Astrocyte (in vitro differentiated cells and primary cell): ENCODE measurements at regions not wholly inside any gene's neighbourhood (a gene's known extent, or its start where the extent isn't known, plus 50 kb on each side); places are given as distances from the start of the nearest gene placed in this dataset.

Experiments used
- EZH2 ChIP-seq: IDR thresholded peaks from 2 replicates; pipeline ENCODE4 v1.6.1; 2012; ENCODE audit warnings: mild to moderate bottlenecking, low read length, inconsistent platforms; ENCODE audit not compliant: insufficient read depth
- TF ChIP-seq, protein P1 (sequence below): IDR thresholded peaks from 2 replicates; pipeline ENCODE4 v1.5.1; 2011; ENCODE audit warnings: low read depth, mild to moderate bottlenecking, inconsistent platforms, low read length, moderate library complexity; ENCODE audit not compliant: insufficient read depth

DNA sequence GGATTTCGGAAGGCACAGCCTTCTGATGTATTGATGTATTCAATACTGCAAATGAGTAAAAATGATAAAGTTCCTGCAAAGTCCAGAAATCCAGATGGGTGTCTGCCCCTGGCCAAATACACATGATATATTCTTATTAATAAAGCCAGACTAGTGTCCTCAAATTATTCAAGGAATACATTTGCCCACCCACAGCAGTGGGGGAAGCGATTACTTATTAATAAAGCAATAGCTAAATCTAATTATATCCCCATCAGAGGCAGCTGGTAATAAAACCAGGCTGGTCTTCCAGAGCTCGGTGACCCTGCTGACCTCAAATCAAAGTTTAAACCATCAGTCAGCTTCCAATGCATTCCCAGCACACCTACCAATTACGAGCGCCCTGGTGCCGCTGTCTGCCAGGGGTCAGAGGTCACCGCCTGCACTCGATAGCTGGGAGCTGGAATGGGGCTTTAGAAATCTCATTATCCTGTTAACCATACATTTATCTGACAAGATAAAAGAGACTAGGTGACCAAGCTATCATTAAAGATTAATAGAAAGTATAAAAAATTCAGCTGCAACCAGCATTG lies 330.3 kb downstream of the UACA start:
- TF ChIP-seq, protein P1, sequence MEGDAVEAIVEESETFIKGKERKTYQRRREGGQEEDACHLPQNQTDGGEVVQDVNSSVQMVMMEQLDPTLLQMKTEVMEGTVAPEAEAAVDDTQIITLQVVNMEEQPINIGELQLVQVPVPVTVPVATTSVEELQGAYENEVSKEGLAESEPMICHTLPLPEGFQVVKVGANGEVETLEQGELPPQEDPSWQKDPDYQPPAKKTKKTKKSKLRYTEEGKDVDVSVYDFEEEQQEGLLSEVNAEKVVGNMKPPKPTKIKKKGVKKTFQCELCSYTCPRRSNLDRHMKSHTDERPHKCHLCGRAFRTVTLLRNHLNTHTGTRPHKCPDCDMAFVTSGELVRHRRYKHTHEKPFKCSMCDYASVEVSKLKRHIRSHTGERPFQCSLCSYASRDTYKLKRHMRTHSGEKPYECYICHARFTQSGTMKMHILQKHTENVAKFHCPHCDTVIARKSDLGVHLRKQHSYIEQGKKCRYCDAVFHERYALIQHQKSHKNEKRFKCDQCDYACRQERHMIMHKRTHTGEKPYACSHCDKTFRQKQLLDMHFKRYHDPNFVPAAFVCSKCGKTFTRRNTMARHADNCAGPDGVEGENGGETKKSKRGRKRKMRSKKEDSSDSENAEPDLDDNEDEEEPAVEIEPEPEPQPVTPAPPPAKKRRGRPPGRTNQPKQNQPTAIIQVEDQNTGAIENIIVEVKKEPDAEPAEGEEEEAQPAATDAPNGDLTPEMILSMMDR = no peak
- TF ChIP-seq EZH2 = no peak
